ENCODE measurements at regions not wholly inside any gene's neighbourhood (a gene's known extent, or its start where the extent isn't known, plus 50 kb on each side); places are given as distances from the start of the nearest gene placed in this dataset.

- DNase-seq, result no peak
Observed at GRCh38 chr10:44196008-44196320, 188.9 kb downstream of the CXCL12 start.

- no peak for DNase-seq
Observed at GRCh38 chr10:44195112-44196007, 189.5 kb downstream of the CXCL12 start.

- no peak for DNase-seq
Observed at GRCh38 chr10:44194435-44194834, 190.5 kb downstream of the CXCL12 start.

- no peak for DNase-seq
Observed at GRCh38 chr10:44193567-44194220, 191.2 kb downstream of the CXCL12 start.

GRCh38 chr10:44193166-44193565, 191.7 kb downstream of the CXCL12 start:
- no peak for DNase-seq

GRCh38 chr10:44192435-44192834, 192.5 kb downstream of the CXCL12 start:
- no peak for DNase-seq

GRCh38 chr10:44190541-44190940, 194.4 kb downstream of the CXCL12 start:
- DNase-seq, result no peak

- DNase-seq, result no peak
Observed at GRCh38 chr10:44186821-44187220, 198.1 kb downstream of the CXCL12 start.

- no peak for DNase-seq
Observed at GRCh38 chr10:44186150-44186549, 198.7 kb downstream of the CXCL12 start.

- no peak for DNase-seq
Observed at GRCh38 chr10:44185315-44185666, 199.6 kb downstream of the CXCL12 start.

- no peak for DNase-seq
Observed at GRCh38 chr10:44184633-44185314, 200.1 kb downstream of the CXCL12 start.

GRCh38 chr10:44183667-44184632, 200.9 kb downstream of the CXCL12 start:
- no peak for DNase-seq

- DNase-seq, result no peak
Observed at GRCh38 chr10:44182909-44183308, 202.0 kb downstream of the CXCL12 start.

GRCh38 chr10:44180321-44181168, 204.4 kb downstream of the CXCL12 start:
- no peak for DNase-seq

- no peak for DNase-seq
Observed at GRCh38 chr10:44178856-44179255, 206.0 kb downstream of the CXCL12 start.

GRCh38 chr10:44178281-44178680, 206.6 kb downstream of the CXCL12 start:
- DNase-seq, result no peak

- DNase-seq, result no peak
Observed at GRCh38 chr10:44177610-44178009, 207.3 kb downstream of the CXCL12 start.

- no peak for DNase-seq
Observed at GRCh38 chr10:44176311-44176710, 208.6 kb downstream of the CXCL12 start.

- DNase-seq, result no peak
Observed at GRCh38 chr10:44173608-44173894, 211.3 kb downstream of the CXCL12 start.

GRCh38 chr10:44172883-44173607, 211.9 kb downstream of the CXCL12 start:
- DNase-seq, result no peak

GRCh38 chr10:44171765-44172164, 213.1 kb downstream of the CXCL12 start:
- DNase-seq, result no peak
